ENCODE measurements at regions not wholly inside any gene's neighbourhood (a gene's known extent, or its start where the extent isn't known, plus 50 kb on each side); places are given as distances from the start of the nearest gene placed in this dataset.
"Not testable (repeated sequence)": the region's sequence is repeated elsewhere in the genome, so short reads cannot be mapped to it uniquely, and the experiment has no call there.

DNA sequence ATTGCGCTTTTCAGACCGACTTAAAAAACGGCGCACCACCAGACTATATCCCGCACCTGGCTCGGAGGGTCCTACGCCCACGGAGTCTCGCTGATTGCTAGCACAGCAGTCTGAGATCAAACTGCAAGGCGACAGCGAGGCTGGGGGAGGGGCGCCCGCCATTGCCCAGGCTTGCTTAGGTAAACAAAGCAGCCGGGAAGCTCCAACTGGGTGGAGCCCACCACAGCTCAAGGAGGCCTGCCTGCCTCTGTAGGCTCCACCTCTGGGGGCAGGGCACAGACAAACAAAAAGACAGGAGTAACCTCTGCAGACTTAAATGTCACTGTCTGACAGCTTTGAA, 160.1 kb upstream of the THBS1 start:
- not testable (repeated sequence) for TF ChIP-seq CTCF (conservative IDR thresholded peaks at IDR 0.05; ENCODE audit: low read length); EZH2phosphoT487 (IDR thresholded peaks at IDR 0.05; ENCODE audit: borderline replicate concordance, low read depth, low read length)

Data from OCI-LY7 (cell line).